GM12878 (cell line): ENCODE measurements at regions not wholly inside any gene's neighbourhood (a gene's known extent, or its start where the extent isn't known, plus 50 kb on each side); places are given as distances from the start of the nearest gene placed in this dataset.

ENCODE experiments used
- ATAC-seq: fragments of 200-7000 bp; cut with Tn5 transposase; 3 replicates; pipeline ENCODE4 v1.9.1; 2020; ENCODE audit warnings: mild to moderate bottlenecking, moderate library complexity
- BruUV-seq: library from RNA; stranded (reverse); fragments of 400-500 nt; replicated peaks from 2 replicates; lab custom pipeline; 2021; lab: Mats Ljungman, UMichigan
- CTCF ChIA-PET: fragments of 300-600 bp; sonication (Branson Sonifier 250); formaldehyde crosslinking; extraction: SDS; loops from one replicate; lab custom pipeline; 2021; ENCODE audit warnings: inconsistent platforms; lab: Yijun Ruan, JAX
- POLR2A ChIA-PET: fragments of 350-600 bp; formaldehyde crosslinking; extraction: SDS; loops from one replicate; lab custom pipeline; 2021; ENCODE audit warnings: inconsistent platforms; lab: Charles Lee
- RAD21 ChIA-PET: fragments of 300-600 bp; sonication (Branson Sonifier 250); formaldehyde crosslinking; loops from one replicate; lab custom pipeline; 2023; ENCODE audit warnings: antibody characterized with exemption; ENCODE audit not compliant: unreplicated experiment; lab: Charles Lee
- SMC1A ChIA-PET: fragments of 300-600 bp; sonication (Branson Sonifier 250); formaldehyde crosslinking; loops from one replicate; lab custom pipeline; 2023; ENCODE audit not compliant: unreplicated experiment, uncharacterized antibody; lab: Charles Lee
- DNase-seq: peaks from one replicate; pipeline ENCODE4 v3.0.0-alpha.2; 2011; ENCODE audit warnings: low read depth, low spot score
- FAIRE-seq: peaks from 3 replicates; lab custom pipeline; 2011; peaks lifted over from hg19 to GRCh38; lab: Jason Lieb, UNC
- H2AFZ ChIP-seq: 2 replicates; pipeline ENCODE4 v1.6.0; 2011; ENCODE audit warnings: low read depth, low read length, control low read depth; ENCODE audit not compliant: control insufficient read depth
- H3K27ac ChIP-seq: 2 replicates; pipeline ENCODE4 v1.5.1; 2011; ENCODE audit warnings: control low read depth; ENCODE audit not compliant: control insufficient read depth, insufficient read depth
- H3K27me3 ChIP-seq, 2 experiments: replicated peaks in 1 of 2; 2 replicates each; pipeline versions ENCODE4 v1.6.0 to v1.6.1; 2011; ENCODE audit warnings: low read length in 1 of 2; ENCODE audit not compliant: control insufficient read depth in 2 of 2, insufficient read depth in 2 of 2
- H3K36me3 ChIP-seq, 2 experiments: 2 replicates each; pipeline ENCODE4 v1.5.1; 2011; ENCODE audit warnings: low read length in 1 of 2; ENCODE audit not compliant: control insufficient read depth in 2 of 2, insufficient read depth in 2 of 2
- H3K4me1 ChIP-seq: 2 replicates; pipeline ENCODE4 v1.6.1; 2011; ENCODE audit warnings: mild to moderate bottlenecking, low read length, moderate library complexity, mixed read lengths; ENCODE audit not compliant: control insufficient read depth, insufficient read depth
- H3K4me2 ChIP-seq: 2 replicates; pipeline ENCODE4 v1.6.0; 2011; ENCODE audit warnings: control low read depth; ENCODE audit not compliant: control insufficient read depth, insufficient read depth
- H3K4me3 ChIP-seq: fragments of 200-600 bp; sonication (generic); 2 replicates; pipeline ENCODE4 v1.5.1; 2016
- H3K79me2 ChIP-seq: 2 replicates; pipeline ENCODE4 v1.6.0; 2011; ENCODE audit warnings: low read length; ENCODE audit not compliant: control insufficient read depth, insufficient read depth
- H3K9ac ChIP-seq: 2 replicates; pipeline ENCODE4 v1.8.0; 2011; ENCODE audit warnings: low read length, control low read depth, mixed read lengths; ENCODE audit not compliant: control insufficient read depth, insufficient read depth
- H3K9me3 ChIP-seq: replicated peaks from 3 replicates; pipeline ENCODE4 v1.5.1; 2011; ENCODE audit warnings: mild to moderate bottlenecking, low read length; ENCODE audit not compliant: control insufficient read depth, insufficient read depth
- H4K20me1 ChIP-seq: 2 replicates; pipeline ENCODE4 v1.6.0; 2011; ENCODE audit not compliant: control insufficient read depth, insufficient read depth
- BCL11A ChIP-seq: IDR thresholded peaks from 2 replicates; pipeline ENCODE4 v1.6.1; 2011; ENCODE audit warnings: low read depth, low read length
- IKZF1 ChIP-seq: fragments of 450-650 bp; conservative IDR thresholded peaks from 2 replicates; pipeline ENCODE4 v1.6.1; 2017; ENCODE audit warnings: antibody characterized with exemption, mild to moderate bottlenecking
- IRF4 ChIP-seq: IDR thresholded peaks from 2 replicates; pipeline ENCODE4 v1.6.1; 2011; ENCODE audit warnings: low read depth, low read length
- RUNX3 ChIP-seq: IDR thresholded peaks from 2 replicates; pipeline ENCODE4 v1.6.1; 2012; ENCODE audit warnings: low read length, inconsistent platforms
- SRF ChIP-seq, 2 experiments: IDR thresholded peaks; 2 replicates each; pipeline ENCODE4 v1.6.1; 2011; ENCODE audit warnings: low read depth in 2 of 2, low read length in 2 of 2, mild to moderate bottlenecking in 1 of 2, moderate library complexity in 1 of 2
- TCF7 ChIP-seq: IDR thresholded peaks from 2 replicates; pipeline ENCODE4 v1.6.1; 2014; ENCODE audit warnings: antibody characterized with exemption, borderline replicate concordance
- USF2 ChIP-seq: IDR thresholded peaks from 2 replicates; pipeline ENCODE4 v1.6.1; 2011; ENCODE audit warnings: low read depth, low read length, improper control_type of control experiment, borderline replicate concordance
- WGBS: methylation state at CpG from one replicate; pipeline ENCODE4 v1.1.6; 2016; ENCODE audit warnings: low lambda C conversion rate; ENCODE audit not compliant: insufficient replicate concordance, insufficient coverage; ENCODE audit errors: missing lambda C conversion rate; 5-methylcytosine and 5-hydroxymethylcytosine counted together
- in situ Hi-C: fragments of 300-500 bp; cut with MboI; formaldehyde crosslinking; loops from 9 replicates; pipeline ENCODE4 v1.14.3; 2018; ENCODE audit warnings: mixed read lengths
- intact Hi-C: fragments of 100-400 bp; cut with micrococcal nuclease; formaldehyde crosslinking; loops from one replicate; pipeline ENCODE4 v1.14.2; 2022; ENCODE audit not compliant: unreplicated experiment
- TF ChIP-seq, protein P1 (sequence below), 3 experiments: IDR thresholded peaks in 2 of 3; conservative IDR thresholded peaks in 1 of 3; 2 replicates each; pipeline ENCODE4 v1.5.1; 2011; ENCODE audit warnings: low read depth in 3 of 3, low read length in 3 of 3, mild to moderate bottlenecking in 3 of 3, control low read depth in 2 of 3, moderate library complexity in 2 of 3, inconsistent platforms in 1 of 3, mixed read lengths in 1 of 3; ENCODE audit not compliant: control insufficient read depth in 2 of 3, insufficient read depth in 1 of 3; ENCODE audit errors: extremely low read depth in 1 of 3
- TF ChIP-seq, protein P2 (sequence below): IDR thresholded peaks from 2 replicates; pipeline ENCODE4 v1.6.1; 2011; ENCODE audit warnings: borderline replicate concordance, low read depth, mild to moderate bottlenecking, moderate library complexity, mixed read lengths, low read length; ENCODE audit not compliant: insufficient read depth; ENCODE audit errors: extremely low read length

DNA sequence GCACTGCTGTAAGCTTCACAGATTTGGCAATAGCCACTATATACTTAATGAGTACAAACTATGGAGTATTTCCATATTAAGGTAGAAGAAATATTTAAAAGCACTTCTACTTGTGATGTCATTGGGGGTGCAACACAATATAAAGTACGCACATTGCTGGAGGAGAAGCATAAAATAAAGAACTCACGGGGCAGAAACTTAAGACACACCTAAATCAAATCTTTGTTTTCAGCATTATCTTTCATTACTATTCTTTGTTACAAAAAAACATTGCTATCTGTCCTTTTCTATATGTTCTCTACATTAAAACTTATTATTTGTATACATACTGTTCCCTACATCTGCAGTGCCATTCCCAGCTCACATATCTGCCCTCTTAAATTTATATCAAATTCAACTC, 93.3 kb upstream of the VPREB1 start:
- ATAC-seq (no peak), FAIRE-seq (no peak), DNase-seq (no peak)
- H3K36me3 ChIP-seq: no peaks in the 10 kb centered on the region
- no peak overlapping the region for H3K4me3 ChIP-seq
- in situ Hi-C loops: loop anchor here (10.0 kb wide), 2 partner anchors 117 to 803 kb away; no protein-coding TSS in a partner anchor
- BruUV-seq: no TSS peak
- no peaks in the 10 kb centered on the region for H3K9me3 ChIP-seq
- no peaks in the 10 kb centered on the region for H3K27me3 ChIP-seq
- H3K4me2 ChIP-seq: no peak overlapping the region
- H3K4me1 ChIP-seq: no peaks in the 10 kb centered on the region; the same call in 1 of the 2 replicates
- H2AFZ ChIP-seq: no peak overlapping the region
- ChIA-PET RAD21 (no interaction called here), CTCF (interaction anchor here (0.7 to 3.1 kb wide), 10 partner anchors 15 to 808 kb away, joined by 3 to 18 read pairs (median 4); no protein-coding TSS in a partner anchor), POLR2A (no interaction called here), SMC1A (interaction anchor here (0.9 to 2.4 kb wide), 8 partner anchors 16 to 803 kb away, joined by 3 to 9 read pairs (median 4); no protein-coding TSS in a partner anchor)
- no peaks in the 10 kb centered on the region for H3K79me2 ChIP-seq
- no peak overlapping the region for H3K27ac ChIP-seq
- H3K9ac ChIP-seq: no peak overlapping the region
- no peak for TF ChIP-seq IRF4
- TF ChIP-seq, protein P1, sequence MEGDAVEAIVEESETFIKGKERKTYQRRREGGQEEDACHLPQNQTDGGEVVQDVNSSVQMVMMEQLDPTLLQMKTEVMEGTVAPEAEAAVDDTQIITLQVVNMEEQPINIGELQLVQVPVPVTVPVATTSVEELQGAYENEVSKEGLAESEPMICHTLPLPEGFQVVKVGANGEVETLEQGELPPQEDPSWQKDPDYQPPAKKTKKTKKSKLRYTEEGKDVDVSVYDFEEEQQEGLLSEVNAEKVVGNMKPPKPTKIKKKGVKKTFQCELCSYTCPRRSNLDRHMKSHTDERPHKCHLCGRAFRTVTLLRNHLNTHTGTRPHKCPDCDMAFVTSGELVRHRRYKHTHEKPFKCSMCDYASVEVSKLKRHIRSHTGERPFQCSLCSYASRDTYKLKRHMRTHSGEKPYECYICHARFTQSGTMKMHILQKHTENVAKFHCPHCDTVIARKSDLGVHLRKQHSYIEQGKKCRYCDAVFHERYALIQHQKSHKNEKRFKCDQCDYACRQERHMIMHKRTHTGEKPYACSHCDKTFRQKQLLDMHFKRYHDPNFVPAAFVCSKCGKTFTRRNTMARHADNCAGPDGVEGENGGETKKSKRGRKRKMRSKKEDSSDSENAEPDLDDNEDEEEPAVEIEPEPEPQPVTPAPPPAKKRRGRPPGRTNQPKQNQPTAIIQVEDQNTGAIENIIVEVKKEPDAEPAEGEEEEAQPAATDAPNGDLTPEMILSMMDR (IDR thresholded peaks at IDR 0.05 in 2 of 3, conservative IDR thresholded peaks at IDR 0.05 in 1 of 3; ENCODE audit: control insufficient read depth in 2 of 3, extremely low read depth in 1 of 3, insufficient read depth in 1 of 3, low read depth in 3 of 3, low read length in 3 of 3): no peak
- TF ChIP-seq TCF7: no peak
- TF ChIP-seq SRF (IDR thresholded peaks at IDR 0.05; ENCODE audit: low read depth in 2 of 2, low read length in 2 of 2): no peak
- TF ChIP-seq, protein P2, sequence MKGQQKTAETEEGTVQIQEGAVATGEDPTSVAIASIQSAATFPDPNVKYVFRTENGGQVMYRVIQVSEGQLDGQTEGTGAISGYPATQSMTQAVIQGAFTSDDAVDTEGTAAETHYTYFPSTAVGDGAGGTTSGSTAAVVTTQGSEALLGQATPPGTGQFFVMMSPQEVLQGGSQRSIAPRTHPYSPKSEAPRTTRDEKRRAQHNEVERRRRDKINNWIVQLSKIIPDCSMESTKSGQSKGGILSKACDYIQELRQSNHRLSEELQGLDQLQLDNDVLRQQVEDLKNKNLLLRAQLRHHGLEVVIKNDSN: no peak
- TF ChIP-seq RUNX3: no peak
- TF ChIP-seq IKZF1: no peak
- TF ChIP-seq BCL11A: no peak
- no peak for TF ChIP-seq USF2
- no peaks in the 10 kb centered on the region for H4K20me1 ChIP-seq
- intact Hi-C loops: no loop called here
- 92% methylated on average over 2 of the region's 2 CpGs for WGBS
